ENCODE measurements at regions not wholly inside any gene's neighbourhood (a gene's known extent, or its start where the extent isn't known, plus 50 kb on each side); places are given as distances from the start of the nearest gene placed in this dataset.

DNA sequence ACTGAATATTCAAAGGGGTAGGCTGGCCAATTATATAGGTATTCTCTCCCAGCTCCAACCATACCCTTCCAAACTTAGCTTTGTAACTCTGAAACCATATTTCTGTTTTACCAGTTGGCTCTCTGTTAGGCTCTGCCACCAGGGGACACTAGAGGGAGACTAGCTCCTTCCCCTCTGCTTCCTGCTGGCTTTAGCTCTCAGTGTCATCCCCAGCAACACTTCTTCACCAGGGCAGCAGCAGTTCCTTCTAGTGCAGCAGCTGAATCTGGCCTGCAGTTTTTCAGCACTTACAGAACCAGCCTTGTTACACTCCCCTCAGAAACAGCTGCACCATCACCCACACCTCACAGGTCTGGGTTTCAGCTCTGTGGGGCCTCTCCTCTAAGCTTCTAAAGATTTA lies 51.0 kb upstream of the DOCK9 start (continued):
- no peak for TF ChIP-seq RBAK (CRISPR knock-in tag; IDR thresholded peaks at IDR 0.05)
- no peak for TF ChIP-seq ZNF678 (CRISPR knock-in tag; IDR thresholded peaks at IDR 0.05)
- TF ChIP-seq, protein P1, sequence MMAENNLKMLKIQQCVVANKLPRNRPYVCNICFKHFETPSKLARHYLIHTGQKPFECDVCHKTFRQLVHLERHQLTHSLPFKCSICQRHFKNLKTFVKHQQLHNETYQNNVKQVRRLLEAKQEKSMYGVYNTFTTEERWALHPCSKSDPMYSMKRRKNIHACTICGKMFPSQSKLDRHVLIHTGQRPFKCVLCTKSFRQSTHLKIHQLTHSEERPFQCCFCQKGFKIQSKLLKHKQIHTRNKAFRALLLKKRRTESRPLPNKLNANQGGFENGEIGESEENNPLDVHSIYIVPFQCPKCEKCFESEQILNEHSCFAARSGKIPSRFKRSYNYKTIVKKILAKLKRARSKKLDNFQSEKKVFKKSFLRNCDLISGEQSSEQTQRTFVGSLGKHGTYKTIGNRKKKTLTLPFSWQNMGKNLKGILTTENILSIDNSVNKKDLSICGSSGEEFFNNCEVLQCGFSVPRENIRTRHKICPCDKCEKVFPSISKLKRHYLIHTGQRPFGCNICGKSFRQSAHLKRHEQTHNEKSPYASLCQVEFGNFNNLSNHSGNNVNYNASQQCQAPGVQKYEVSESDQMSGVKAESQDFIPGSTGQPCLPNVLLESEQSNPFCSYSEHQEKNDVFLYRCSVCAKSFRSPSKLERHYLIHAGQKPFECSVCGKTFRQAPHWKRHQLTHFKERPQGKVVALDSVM (CRISPR knock-in tag; IDR thresholded peaks at IDR 0.05): no peak
- peak; percentile 14; the same call in 1 of the 2 replicates for TF ChIP-seq STAG1 (CRISPR knock-in tag; IDR thresholded peaks at IDR 0.05)
- no peak for TF ChIP-seq ELF4 (CRISPR knock-in tag; IDR thresholded peaks at IDR 0.05; ENCODE audit: borderline replicate concordance)
- TF ChIP-seq ZNF552 (CRISPR knock-in tag; IDR thresholded peaks at IDR 0.05; ENCODE audit: borderline replicate concordance): no peak
- no peak for TF ChIP-seq ZNF644 (CRISPR knock-in tag; IDR thresholded peaks at IDR 0.05; ENCODE audit: low read depth)
- no peak for TF ChIP-seq ZNF333 (CRISPR knock-in tag; IDR thresholded peaks at IDR 0.05; ENCODE audit: borderline replicate concordance)
- no peak for TF ChIP-seq HIVEP1 (CRISPR knock-in tag; IDR thresholded peaks at IDR 0.05)
- TF ChIP-seq SIX1 (CRISPR knock-in tag; IDR thresholded peaks at IDR 0.05; ENCODE audit: borderline replicate concordance): no peak
- no peak for TF ChIP-seq RBM22 (optimal IDR thresholded peaks at IDR 0.05; ENCODE audit: low read length)
- TF ChIP-seq TRIM24 (CRISPR knock-in tag; IDR thresholded peaks at IDR 0.05): no peak
- TF ChIP-seq, protein P2, sequence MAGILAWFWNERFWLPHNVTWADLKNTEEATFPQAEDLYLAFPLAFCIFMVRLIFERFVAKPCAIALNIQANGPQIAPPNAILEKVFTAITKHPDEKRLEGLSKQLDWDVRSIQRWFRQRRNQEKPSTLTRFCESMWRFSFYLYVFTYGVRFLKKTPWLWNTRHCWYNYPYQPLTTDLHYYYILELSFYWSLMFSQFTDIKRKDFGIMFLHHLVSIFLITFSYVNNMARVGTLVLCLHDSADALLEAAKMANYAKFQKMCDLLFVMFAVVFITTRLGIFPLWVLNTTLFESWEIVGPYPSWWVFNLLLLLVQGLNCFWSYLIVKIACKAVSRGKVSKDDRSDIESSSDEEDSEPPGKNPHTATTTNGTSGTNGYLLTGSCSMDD (CRISPR knock-in tag; IDR thresholded peaks at IDR 0.05): no peak
- no peak for TF ChIP-seq ZFP90 (CRISPR knock-in tag; IDR thresholded peaks at IDR 0.05; ENCODE audit: borderline replicate concordance)
- no peak for TF ChIP-seq ZC3H4 (CRISPR knock-in tag; IDR thresholded peaks at IDR 0.05; ENCODE audit: borderline replicate concordance)

All from HepG2 (cell line).